ENCODE measurements at regions not wholly inside any gene's neighbourhood (a gene's known extent, or its start where the extent isn't known, plus 50 kb on each side); places are given as distances from the start of the nearest gene placed in this dataset.
"Not testable (repeated sequence)": the region's sequence is repeated elsewhere in the genome, so short reads cannot be mapped to it uniquely, and the experiment has no call there.

DNA sequence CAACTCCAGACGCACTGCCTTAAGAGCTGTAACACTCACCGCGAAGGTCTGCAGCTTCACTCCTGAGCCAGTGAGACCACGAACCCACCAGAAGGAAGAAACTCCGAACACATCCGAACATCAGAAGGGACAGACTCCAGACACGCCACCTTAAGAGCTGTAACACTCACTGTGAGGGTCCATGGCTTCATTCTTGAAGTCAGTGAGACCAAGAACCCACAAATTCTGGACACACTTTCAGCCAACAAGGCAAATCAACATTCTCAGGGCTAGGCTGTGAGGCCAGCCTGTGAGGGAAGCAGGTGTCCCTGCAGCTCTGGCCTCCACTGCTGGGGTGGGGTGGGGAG lies 275.3 kb downstream of the ADGRD1 start:
- DNase-seq: not testable (repeated sequence)

DNA sequence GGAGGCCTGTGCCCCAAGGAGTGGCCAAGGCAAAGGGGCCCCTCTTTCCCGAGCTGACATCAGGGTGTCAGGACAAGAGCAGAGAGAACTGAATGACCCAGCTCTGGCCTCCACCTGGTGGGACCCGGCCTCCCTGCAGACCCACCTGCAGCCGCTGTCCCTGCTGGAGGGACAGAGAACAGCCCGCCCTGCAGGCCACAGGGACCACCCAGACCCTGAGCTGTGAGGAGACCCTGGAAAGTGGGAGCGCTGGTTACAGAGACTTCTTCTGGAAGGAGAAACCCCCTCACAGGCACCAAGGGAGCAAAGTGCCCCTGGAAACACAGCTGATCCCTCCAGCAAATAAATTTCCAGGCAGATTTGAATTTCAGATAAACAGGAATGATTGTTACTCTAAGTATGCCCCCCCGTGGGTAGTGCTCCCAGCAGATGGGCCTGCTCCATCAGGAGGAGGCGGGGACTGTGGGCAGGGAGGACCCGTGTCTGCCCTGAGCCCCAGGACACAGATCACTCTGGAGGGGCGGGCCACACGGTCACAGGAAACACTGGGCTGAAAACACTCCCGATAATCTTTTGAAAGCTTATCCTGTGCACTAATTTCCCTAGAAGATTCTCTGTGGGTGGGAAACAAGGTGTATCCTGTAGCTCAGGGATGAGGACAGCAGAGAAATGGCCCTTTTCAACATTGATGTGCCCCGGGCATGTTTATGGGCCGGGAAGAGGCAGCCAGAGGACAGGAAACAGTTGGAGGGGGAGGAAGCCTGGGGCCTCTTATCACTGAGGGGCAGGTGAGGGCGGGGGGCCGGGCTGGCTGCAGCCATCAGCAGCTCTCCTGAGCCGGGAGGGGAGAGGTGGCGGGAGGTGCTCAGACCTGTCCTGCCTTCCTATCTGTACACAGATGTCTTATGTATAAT lies 276.0 kb downstream of the ADGRD1 start:
- no peak for DNase-seq

DNA sequence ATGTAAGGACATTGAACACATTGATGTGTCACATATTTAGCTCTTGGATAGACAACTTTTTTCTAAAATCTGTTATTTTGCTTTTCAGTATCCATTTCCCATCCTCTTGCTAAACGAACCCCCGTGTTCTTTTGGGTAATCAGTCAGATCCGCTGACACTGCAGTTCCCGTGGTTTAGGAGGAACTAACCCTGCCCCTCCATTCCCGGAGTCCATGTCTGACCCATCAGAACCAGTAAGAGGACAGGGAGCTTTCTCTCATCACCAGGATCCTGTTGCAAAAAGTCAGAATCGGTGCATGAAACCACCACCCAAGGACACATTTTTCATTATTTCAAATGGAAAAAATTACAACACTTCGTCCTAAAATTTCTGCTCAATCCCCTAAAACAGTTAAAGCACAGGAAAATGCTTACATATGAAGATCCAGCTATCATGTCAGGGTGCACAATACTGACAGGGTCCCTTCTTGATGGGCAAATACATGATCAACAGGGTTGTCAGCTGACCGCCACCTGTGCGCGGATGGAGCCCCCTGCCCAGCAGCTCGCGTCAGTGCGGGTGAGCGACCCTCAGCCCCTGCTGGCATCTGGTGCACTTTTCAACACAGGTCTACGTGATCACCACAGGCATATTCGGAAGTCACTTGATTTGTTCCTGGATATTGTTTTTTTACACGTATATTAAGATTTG lies 276.8 kb downstream of the ADGRD1 start:
- no peak for DNase-seq

DNA sequence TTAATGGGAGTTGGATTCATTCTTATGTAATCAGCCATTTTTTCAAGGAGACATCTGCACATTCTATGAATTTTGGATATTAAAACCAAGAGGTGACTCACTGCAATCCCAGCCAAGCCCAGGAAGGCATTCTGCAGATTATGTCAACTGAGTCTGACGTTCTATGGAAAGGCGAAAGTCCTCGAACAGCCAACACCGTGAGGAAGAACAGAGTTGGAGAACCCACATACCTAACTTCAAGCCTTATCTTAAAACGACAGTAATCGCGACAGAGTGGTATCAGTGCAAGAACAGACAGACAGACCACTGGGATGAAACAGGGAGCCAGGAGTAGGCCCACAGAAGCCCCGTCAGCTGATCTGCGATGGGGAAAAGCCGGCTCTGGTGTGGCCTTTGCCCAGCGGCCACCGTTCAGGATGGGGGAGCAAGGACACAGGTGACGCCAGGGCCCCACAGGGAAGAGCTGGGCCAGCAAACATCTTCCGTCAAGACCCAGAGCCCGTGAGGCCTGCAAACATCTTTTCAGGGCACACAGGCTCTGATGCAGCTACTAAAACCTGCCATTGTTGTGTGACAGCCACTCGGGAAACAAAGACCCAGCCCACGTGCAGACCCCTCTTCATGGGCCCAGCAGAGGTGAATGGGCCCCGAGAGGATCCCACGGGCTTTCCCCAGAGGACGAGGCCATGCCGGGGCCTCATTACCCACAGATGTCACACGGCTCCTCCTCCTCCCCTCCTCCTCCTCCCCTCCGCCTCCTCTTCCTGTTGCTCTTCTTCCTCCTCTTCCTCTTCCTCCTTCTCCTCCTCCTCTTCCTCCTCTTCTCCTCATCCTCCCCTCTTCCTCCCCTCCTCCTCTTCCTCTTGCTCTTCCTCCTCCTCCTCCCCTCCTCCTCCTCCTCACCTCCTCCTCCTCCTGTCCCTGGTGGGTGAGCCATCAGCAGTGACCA lies 277.6 kb downstream of the ADGRD1 start:
- no peak for DNase-seq

DNA sequence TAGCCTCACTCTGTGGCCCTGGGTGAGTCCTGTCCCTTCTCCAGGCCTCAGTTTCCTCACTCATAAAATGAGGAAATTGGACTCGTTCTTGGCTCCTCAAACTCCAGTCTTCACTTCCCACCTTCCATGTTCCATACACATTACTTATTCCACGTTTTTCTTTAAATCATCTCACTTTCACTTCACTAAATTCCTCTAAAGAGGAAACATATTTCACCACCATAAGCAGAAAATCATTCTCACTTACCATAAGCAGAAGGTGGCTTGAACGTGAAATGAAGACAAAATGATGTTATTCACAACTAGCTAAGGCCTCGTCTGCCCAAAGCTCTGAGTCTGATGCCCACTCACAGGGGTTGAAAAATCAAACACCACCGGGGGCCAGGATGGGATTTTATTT lies 278.3 kb downstream of the ADGRD1 start:
- no peak for DNase-seq

DNA sequence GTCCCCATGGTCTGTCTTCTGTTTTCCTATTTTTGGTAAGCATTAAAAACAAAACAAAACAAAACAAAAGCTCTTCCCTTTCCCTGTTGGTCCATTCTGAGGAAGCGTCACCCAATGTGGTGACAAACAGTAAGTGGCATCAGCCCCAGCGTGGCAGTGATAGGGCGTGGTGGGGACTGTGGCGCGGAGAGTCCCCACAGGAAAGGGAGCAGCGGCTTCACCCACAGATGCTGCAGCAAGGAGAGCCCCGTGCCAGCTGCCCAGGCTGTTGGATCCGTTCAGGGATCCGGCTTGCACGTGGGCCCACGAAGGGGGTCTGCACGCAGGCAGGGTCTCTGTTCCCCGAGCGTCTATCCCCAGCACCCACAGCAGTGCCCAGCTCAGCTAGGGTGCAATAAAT lies 279.2 kb downstream of the ADGRD1 start:
- DNase-seq: not testable (repeated sequence)

DNA sequence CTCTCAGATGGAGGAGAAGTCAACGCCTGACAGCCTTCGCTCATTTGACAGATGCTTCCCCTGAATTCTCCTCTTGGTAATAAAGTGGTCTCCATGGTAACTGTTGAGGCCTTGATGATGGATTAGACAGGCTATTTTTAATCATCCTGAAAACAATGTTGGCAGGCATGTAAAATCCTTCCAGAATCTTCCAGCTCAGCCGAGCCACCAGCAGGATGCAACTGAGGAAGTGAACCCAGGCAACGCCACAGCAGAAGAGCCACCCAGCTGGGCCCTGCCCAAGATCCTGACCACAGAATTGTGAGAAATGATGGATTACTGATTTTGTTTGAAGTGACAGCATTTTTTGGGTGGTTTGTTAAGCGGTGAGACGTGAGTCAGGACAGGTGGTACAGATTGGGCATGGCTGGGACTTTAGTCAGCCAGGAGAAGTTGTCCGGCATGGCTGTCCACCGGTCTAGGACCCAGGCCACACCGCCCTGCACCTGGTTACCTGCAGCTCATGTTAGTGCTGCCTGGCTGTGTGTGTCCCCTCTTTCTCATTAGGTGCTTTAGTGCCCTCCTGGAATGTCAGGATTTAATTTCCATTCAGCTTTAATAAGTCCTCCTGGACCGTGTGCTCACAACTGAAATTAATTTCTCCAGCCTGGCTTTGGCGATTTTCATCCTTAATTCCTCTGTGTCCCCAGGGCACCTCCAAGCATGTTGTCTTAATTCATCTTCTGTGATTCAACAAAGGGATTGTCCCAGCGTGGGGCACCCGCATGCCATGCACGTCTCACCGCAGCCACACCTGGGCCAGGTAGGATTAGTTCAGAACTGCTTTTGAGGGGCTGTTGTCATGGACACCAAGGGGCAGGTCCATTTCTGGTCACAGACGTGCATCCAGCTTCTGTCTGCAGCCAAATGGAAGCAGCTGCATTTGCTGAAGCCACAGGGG lies 280.4 kb downstream of the ADGRD1 start:
- not testable (repeated sequence) for DNase-seq

DNA sequence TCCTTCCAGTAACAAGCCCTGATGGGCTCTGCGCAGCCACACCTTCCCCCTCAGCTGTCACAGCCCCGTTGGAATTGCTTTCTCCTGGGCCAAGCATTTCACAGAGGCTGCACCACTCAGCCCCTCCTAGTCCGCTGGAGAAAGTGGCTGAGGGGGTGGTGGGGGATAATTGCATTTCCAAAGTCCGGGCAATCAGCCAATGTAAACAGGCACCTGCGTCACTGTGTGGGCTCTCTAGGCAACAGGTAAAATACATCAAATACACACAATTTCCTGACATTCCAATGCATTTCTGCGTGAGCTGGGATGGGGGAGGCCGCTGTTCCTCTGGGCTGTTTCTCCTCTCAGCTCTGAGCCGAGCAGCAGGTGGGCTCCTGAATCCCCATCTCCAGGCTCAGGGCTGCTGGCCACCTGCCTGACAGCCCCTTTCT lies 281.1 kb downstream of the ADGRD1 start:
- not testable (repeated sequence) for DNase-seq

DNA sequence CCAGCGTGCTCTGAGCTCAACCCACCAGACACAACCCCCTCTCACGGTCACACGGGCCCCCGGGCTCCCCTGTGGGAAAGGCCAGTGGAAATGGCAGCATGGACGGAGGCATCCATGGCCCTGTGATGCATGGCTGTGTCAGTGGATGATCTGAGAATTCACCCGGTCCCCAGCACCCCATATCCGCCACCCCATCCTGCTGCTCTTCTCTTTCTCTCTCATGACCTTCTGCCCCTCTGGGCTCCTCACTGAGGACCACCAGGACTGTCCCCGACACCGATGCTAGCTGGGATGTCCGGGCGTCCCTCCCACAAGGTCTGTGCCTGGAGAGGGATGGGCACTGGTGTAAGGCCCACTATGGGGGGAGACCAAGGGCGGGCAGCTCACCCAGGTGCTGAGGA lies 282.2 kb downstream of the ADGRD1 start:
- no peak for DNase-seq

DNA sequence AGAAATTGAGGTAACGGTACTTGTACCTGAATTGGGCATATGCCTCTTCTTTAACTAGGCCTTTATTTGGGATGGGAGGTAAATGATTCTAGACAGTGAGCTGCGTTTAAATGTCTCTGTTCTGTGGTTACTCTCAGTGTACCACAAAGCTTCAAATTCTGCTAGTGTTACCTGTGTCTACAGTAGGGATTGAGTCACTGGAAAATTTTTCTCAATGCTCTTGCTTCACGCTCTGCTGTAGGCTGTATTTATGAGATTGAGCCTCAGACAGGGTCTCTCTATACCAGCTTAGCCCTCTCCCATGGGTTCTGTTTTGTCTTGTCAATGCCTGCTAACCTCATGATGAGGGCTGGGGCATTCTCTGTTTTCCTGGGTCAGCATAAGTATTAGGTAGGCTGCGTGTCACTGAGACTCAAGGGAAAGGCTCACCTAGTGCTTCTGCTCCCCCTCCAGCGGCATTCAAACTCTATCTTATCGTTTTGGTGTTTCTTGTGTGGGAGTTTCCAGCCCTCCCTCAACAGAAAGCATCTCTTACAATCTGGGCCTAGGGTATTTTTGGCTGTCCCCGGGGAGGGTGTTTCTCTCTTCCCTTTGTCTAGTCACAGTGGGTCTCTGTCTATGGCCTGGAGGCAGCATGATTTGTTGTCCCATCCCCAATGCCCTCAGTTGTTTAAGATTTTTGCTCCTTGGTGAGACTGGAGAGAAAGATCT lies 285.8 kb downstream of the ADGRD1 start:
- no peak for DNase-seq

DNA sequence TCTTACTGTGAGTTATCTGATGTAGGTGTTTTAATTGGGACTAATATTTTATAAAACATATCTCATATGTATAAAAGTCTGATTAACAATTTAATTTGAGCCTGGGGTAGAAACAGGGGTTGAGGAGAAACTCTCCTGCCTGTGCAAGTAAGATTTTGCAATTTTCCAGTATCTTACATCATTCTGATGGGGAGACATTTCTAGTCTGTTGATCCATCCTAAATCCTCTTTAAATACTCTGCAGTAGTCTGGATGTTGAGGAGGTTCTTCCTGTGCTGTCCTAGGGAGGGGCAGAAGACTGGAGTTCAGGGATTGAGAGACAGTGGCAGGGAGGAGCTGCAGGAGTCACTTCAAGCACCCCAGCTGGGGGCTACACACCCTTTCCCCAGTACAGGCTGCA lies 287.8 kb downstream of the ADGRD1 start:
- DNase-seq: no peak

DNA sequence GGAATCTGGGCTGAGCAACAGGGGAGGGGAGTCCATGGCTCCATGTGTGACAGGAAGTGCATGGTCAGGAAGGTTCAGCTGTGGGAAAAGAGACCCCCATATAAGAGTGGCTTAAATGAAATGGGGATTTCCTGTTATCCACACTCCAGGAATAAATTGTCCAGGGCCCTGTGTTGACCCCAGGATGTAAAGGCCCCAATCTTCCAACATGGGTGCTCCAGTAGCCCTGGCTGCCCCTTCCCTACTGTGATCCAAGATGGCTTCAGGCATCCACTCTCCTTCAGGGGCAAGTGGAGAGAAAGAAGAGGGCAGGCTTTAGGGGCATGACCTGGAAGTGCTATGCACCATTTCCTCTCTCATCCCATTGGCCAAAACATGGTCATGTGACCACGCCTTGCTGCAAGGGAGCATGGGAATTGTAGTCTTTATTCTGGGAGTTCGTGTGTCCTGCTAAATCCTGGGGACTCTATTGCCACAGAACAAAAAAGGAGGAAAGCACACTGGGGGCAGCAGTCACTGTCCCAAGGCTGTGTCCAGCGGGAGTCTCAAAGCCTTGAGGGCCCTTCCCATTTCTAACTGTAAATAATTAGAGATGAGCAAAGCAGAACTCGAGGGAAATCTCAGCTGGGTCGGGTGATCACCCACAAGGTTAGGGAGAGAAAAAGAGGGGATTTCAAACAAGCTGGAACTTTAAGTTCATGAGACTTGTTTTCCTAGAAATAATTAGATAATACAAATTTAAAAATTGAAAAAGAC lies 289.2 kb downstream of the ADGRD1 start:
- DNase-seq: peak in 2 of 56 donors; percentile 5 to 9

DNA sequence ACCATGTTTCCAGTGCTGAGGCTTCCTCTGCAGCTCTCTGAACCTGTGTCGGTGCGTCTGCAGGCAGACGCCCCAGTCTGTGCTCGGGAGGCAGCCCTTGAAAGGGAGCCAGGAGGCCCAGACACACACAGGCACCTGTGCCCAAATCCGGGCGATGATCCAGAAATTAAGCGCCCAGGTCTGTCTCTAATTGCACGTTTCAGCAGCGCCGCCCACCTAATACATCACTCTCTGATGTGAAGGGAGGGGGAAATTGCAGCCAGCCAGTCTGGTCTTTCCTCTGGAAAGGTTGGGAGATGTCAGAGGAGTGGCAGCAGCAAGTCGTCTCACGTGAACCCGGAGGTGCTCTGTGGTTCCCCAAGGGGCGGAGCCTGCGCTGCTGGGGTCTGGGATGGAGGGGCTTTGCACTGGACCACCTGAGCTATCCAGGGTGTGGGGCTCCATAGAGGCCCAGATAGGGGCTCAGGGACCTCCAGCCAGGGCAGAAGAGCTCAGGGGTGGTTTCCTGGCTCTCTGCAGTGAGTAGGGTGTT lies 290.5 kb downstream of the ADGRD1 start:
- DNase-seq: not testable (repeated sequence)

DNA sequence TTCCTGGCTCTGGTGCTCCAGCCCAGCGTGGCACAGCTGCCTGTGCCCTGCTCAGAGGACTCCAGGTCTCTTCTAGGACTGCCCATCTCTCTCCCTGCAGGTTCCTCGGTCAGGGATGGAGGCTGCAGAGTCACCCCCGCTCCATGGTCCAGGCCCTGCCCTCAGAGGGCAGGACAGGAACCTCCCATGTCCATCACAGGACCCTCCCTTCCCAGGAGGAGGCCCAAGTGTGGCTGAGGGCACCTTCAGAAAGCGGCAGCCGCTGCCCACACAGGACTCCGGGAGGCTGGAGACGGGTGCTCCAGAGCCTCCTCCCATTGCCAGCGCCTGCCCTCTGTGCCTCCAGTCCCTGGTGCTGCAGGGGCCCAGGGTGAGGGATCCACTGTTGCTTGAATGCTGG lies 291.5 kb downstream of the ADGRD1 start:
- not testable (repeated sequence) for DNase-seq

DNA sequence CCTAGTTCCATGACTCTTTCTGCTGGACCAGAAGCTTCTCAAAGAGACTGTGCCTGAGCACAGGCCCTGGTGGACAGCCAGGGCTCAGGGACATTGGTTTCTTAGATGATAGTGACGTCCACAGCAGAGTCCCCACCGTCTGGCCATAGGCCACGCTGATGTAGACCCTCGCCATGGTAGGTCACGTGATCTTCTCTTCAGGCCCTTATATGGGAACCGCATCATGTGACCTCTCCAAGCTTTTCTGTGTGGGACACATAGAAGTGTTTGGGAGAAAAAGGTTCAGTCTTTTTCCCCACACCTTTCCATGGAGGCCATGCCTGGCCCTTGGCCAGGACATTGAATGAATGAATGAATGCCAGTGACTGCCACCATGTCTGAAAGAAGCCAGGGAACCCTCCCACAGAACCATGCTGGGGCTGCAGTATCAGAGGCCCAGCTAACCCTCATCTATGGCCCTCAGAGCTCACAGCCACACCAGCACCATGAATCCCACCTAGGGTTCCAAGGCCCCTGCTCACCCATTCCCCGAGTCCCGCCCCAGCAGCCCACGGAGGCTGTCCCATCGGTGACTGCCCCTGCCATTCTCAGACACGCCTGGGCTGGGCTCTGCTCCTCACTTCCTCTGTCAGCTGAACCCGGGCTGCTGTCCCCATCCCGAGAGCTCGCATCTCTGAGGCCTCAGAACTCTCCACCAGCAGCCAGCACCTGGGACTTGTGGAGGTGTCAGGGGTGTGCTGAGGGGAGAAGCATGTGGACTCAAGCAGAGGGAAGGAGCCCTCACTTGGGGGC lies 292.1 kb downstream of the ADGRD1 start:
- DNase-seq: no peak

DNA sequence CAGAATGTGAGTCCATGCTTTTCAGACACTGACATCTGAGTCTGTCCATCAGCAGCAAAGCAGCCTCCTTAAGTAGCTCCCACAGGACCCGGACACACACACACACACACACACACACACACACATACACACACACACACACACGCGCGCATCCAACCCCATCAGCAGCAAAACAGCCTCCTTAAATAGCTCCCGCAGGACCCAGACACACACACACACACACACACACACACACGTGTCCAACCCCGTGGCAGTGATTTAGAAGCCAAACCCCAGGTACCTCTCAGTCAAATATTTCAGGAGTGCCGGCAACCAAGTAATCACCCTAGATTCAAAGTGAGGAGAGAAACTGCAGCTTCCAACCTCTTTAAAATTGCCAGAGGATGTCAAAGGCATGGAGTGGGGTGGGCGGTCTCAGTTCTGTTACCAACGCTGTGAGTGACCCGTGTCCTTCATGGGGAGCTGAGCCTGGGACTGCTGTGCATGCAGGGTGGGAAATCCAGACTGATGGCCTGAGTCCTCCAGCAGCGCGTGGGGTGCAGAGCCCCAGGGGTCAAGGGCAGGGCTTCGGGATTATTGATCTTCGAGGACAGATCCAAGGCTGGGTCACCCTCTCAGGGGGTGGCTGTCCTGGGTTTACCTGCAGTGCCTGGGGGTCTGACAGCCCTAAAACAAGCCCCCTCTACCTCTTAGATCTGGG lies 293.5 kb downstream of the ADGRD1 start:
- not testable (repeated sequence) for DNase-seq

DNA sequence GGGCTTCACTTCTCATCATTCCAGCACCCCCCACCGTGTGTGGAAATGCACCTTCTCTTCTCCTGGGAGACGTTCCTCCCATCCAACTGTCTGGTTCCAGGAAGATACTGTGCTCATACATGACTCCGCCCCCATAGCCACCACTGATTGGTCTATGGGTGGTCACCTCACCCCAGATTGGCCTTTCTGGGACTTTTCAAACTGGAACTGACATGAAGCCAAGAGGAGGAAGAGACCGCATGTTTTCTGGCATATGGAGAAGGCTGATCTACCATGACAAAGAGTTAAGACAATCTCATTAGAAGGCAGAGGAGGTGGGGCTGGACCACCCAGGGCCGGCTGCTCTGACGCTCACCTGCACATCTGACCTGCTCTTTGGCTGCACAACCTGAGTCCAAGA lies 294.2 kb downstream of the ADGRD1 start:
- DNase-seq: not testable (repeated sequence)
